GM12878 (cell line): ENCODE measurements at regions not wholly inside any gene's neighbourhood (a gene's known extent, or its start where the extent isn't known, plus 50 kb on each side); places are given as distances from the start of the nearest gene placed in this dataset.

Source experiments
- CHD2 ChIP-seq: IDR thresholded peaks from 2 replicates; pipeline ENCODE4 v1.6.1; 2011; ENCODE audit warnings: low read depth, low read length, improper control_type of control experiment, borderline replicate concordance
- TCF3 ChIP-seq: IDR thresholded peaks from 2 replicates; pipeline ENCODE4 v1.6.1; 2012; ENCODE audit warnings: low read depth, mild to moderate bottlenecking, low read length, borderline replicate concordance; ENCODE audit not compliant: insufficient read depth
- TF ChIP-seq, protein P1 (sequence below): fragments of 450-650 bp; IDR thresholded peaks from 2 replicates; pipeline ENCODE4 v1.6.1; 2017; ENCODE audit warnings: antibody characterized with exemption, mild to moderate bottlenecking, moderate library complexity

DNA sequence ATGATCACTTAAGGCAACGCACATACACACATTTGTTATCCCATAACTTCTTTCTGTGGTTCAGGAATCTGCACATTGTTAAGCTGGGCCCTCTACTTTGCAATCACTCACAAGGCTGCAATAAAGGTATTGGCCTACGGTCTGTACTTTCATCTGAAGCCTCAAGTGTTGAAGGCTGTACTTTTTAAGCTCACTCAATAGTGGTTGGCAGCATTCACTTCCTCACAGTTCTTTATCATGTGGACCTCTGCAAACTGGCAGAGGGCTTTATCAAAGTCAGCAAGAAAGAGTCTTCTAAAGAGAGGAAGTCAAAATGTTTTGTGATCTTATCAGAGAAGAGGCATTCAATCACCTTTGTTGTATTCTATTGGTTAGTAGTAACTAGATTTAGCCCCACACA is 301.4 kb upstream of the EPHA5 start:
- TF ChIP-seq, protein P1, sequence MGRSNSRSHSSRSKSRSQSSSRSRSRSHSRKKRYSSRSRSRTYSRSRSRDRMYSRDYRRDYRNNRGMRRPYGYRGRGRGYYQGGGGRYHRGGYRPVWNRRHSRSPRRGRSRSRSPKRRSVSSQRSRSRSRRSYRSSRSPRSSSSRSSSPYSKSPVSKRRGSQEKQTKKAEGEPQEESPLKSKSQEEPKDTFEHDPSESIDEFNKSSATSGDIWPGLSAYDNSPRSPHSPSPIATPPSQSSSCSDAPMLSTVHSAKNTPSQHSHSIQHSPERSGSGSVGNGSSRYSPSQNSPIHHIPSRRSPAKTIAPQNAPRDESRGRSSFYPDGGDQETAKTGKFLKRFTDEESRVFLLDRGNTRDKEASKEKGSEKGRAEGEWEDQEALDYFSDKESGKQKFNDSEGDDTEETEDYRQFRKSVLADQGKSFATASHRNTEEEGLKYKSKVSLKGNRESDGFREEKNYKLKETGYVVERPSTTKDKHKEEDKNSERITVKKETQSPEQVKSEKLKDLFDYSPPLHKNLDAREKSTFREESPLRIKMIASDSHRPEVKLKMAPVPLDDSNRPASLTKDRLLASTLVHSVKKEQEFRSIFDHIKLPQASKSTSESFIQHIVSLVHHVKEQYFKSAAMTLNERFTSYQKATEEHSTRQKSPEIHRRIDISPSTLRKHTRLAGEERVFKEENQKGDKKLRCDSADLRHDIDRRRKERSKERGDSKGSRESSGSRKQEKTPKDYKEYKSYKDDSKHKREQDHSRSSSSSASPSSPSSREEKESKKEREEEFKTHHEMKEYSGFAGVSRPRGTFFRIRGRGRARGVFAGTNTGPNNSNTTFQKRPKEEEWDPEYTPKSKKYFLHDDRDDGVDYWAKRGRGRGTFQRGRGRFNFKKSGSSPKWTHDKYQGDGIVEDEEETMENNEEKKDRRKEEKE = no peak
- TF ChIP-seq TCF3 (no peak), CHD2 (no peak)
